ENCODE measurements at regions not wholly inside any gene's neighbourhood (a gene's known extent, or its start where the extent isn't known, plus 50 kb on each side); places are given as distances from the start of the nearest gene placed in this dataset.
"Not testable (repeated sequence)": the region's sequence is repeated elsewhere in the genome, so short reads cannot be mapped to it uniquely, and the experiment has no call there.

DNA sequence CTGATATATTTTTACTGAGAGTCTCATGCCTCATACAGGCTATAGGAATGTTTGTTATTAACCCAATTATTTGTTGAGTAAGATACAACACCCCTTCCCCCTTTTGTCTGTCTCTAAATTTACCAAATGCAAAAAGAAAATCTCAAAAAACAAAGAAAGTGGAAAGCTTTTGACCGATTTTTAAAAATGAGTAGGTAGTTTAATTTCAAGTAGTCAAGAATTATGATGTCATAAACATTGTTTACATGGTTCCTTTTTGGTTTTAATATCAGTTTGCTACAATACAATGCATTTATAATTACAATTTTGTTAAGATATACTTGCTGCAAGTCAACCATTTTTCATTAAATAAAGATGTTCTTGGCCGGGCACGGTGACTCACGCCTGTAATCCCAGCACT lies 84.7 kb upstream of the HMGA2 start:
- H3K9me3 Mint-ChIP-seq = peaks cover 30% of the 10 kb centered on the region
- peaks cover 58% of the 10 kb centered on the region for H3K4me1 Mint-ChIP-seq
- peak overlapping the region; percentile 99 for H3K27ac Mint-ChIP-seq
- DNase-seq = no peak
- TF ChIP-seq, protein P1, sequence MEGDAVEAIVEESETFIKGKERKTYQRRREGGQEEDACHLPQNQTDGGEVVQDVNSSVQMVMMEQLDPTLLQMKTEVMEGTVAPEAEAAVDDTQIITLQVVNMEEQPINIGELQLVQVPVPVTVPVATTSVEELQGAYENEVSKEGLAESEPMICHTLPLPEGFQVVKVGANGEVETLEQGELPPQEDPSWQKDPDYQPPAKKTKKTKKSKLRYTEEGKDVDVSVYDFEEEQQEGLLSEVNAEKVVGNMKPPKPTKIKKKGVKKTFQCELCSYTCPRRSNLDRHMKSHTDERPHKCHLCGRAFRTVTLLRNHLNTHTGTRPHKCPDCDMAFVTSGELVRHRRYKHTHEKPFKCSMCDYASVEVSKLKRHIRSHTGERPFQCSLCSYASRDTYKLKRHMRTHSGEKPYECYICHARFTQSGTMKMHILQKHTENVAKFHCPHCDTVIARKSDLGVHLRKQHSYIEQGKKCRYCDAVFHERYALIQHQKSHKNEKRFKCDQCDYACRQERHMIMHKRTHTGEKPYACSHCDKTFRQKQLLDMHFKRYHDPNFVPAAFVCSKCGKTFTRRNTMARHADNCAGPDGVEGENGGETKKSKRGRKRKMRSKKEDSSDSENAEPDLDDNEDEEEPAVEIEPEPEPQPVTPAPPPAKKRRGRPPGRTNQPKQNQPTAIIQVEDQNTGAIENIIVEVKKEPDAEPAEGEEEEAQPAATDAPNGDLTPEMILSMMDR (IDR thresholded peaks at IDR 0.05) = no peak
- H3K36me3 Mint-ChIP-seq (ENCODE audit: low read depth) = peaks cover 26% of the 10 kb centered on the region
- peaks cover 8% of the 10 kb centered on the region for H3K27me3 Mint-ChIP-seq (ENCODE audit: low read depth, poor library complexity)
- H3K4me3 Mint-ChIP-seq = peak overlapping the region; percentile 94

DNA sequence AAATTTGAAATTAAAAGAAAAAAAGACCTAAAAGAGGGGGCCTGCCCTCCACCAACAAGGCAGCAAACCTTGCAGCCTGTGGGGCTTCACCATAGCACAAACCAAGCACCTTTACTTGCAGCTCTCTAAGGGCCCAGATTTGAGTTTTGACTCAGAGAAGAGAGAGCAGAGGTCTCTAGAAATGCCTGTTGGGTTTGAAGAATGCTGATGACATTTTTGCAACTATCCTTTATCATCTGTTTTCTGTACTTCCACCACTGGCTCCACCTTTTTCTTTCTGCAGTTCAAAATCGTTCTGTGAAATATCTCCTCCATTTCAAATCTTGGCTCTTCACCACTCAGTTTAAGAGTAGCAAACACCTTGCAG lies 83.8 kb upstream of the HMGA2 start:
- TF ChIP-seq, protein P1 (IDR thresholded peaks at IDR 0.05) = no peak
- no peak for DNase-seq
- Mint-ChIP-seq H3K36me3 (ENCODE audit: low read depth) (peaks cover 31% of the 10 kb centered on the region), H3K27me3 (ENCODE audit: low read depth, poor library complexity) (peaks cover 8% of the 10 kb centered on the region), H3K4me1 (peaks cover 61% of the 10 kb centered on the region), H3K9me3 (peaks cover 36% of the 10 kb centered on the region), H3K4me3 (peak overlapping the region; percentile 94), H3K27ac (peak overlapping the region; percentile 99)

DNA sequence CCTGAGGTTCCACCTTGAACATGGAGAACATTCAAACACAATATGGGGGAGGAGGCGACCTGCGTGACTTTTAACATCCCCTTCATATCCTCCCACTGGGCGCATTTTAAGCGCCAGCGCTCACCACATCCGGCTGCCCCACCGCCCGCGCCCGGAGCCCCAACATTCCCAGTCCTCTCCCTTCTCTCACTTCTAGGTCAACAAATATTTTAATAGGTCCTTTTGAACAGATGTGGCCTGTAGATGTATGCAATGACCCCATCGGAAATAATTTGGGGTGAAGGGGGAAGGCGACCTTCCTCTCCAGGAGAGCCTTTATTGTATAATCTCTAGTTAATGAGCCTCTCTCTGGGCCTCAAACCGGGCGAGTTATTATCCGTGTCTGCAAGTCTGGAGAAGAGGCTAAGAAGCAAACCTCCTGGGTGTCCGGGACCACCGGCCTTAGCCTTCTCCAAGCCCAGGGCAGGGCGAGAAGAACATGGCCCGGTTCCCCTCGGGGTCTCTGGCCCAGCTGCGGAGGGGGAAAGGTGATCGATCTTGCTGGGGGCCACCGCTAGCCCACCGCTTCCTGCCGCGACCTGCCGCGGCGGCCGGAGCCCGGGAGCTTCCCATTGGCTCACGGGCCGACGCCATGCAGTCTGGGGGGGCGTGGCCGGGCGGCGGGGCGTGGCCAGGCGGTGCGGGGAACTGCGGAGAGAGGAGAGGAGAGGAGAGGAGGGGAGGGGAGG lies 83.2 kb upstream of the HMGA2 start:
- TF ChIP-seq, protein P1 (IDR thresholded peaks at IDR 0.05) = no peak
- Mint-ChIP-seq H3K27ac (peak overlapping the region; percentile 99), H3K27me3 (ENCODE audit: low read depth, poor library complexity) (peaks cover 9% of the 10 kb centered on the region), H3K36me3 (ENCODE audit: low read depth) (peaks cover 37% of the 10 kb centered on the region), H3K4me1 (peaks cover 67% of the 10 kb centered on the region), H3K9me3 (peaks cover 42% of the 10 kb centered on the region), H3K4me3 (peak overlapping the region; percentile 94)
- DNase-seq = peak; percentile 96

DNA sequence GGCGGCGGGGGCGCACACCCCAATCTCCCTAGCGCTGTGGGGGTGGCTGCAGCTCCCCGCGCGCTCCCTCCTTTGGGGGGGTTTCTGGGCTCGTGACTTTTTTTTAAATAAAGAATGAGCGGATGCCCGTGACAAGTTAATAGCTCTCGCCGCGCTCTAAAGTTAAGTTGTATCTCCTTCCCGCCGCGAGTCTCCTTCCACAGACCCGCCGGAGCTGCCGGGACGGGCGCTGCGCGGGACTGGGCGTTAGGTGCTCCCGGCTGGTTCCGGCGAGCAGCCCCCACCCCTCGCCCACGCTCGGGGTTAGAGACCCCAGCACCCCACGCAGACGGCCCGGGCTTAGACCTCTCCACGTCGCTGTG lies 82.6 kb upstream of the HMGA2 start:
- DNase-seq = peak; percentile 68
- Mint-ChIP-seq H3K27me3 (ENCODE audit: low read depth, poor library complexity) (peaks cover 11% of the 10 kb centered on the region), H3K4me3 (peak overlapping the region; percentile 94), H3K36me3 (ENCODE audit: low read depth) (peaks cover 36% of the 10 kb centered on the region), H3K4me1 (peaks cover 69% of the 10 kb centered on the region), H3K9me3 (peaks cover 43% of the 10 kb centered on the region), H3K27ac (peak overlapping the region; percentile 99)
- TF ChIP-seq, protein P1 (IDR thresholded peaks at IDR 0.05) = no peak

DNA sequence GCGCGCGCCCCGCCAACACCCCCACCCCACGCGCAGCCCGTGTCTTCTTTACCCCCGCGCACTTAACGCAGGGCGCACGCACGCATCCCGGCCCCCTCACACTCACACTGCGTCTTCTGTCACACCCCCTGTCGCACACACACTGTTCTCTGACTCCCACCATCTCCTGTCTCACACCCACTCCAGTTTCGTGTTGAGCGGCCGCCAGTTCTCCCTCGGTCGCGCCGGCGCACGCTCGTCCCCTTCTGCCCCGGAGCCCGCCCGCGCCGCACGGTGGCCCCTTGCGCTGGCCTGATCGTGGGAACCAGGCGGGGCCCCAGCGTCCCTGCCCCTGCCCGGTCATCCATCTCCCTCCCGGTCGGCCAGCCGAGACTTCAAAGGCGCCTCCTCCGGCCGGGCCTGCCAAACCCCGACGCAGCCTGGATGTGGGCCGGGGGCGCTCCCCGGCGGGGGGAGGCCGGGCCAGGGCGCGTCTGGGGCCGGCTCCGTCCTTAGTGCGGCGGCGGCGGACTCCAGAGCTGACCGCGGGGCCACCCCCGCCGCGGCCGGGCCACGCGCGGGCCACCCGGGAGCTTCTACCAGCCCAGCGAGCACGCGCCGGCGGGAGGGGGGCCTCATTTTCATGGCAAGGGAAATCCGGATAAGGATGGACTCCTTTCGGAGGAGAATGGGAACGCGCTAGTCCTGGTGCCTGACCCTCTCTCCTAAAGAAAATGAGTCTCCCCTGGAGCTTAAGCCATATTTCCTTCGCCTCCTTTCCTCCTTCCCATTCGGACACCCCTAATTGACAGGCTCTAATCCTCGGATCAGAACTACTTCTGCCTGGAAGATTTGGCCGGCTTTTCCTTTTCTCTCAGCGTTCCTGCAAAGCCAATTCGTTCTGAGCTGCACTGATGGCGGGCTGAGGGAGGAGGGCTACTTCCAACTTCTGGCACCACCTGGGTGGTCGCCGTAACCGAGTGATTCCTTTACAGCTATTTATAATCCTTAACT lies 82.0 kb upstream of the HMGA2 start:
- peaks cover 31% of the 10 kb centered on the region for H3K36me3 Mint-ChIP-seq (ENCODE audit: low read depth)
- DNase-seq = peak; percentile 91

DNA sequence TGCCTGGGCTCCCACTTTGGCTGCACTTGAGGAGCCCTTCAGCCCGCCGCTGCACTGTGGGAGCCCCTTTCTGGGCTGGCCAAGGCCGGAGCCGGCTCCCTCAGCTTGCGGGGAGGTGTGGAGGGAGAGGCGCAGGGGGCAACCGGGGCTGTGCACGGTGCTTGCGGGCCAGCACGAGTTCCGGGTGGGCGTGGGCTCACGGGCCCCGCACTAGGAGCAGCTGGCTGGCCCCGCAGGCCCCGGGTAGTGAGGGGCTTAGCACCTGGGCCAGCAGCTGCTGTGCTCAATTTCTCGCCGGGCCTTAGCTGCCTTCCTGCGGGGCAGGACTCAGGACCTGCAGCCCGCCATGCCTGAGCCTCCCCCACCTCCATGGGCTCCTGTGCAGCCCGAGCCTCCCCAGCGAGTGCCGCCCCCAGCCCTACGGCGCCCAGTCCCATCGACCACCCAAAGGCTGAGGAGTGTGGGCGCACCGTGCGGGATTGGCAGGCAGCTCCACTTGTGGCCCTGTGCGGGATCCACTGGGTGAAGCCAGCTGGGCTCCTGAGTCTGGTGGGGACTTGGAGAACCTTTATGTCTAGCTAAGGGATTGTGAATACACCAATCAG lies 79.9 kb upstream of the HMGA2 start:
- H3K4me1 Mint-ChIP-seq = peaks cover 61% of the 10 kb centered on the region
- DNase-seq; H3K27ac Mint-ChIP-seq; H3K4me3 Mint-ChIP-seq; H3K27me3 Mint-ChIP-seq (ENCODE audit: low read depth, poor library complexity): not testable (repeated sequence)
- H3K36me3 Mint-ChIP-seq (ENCODE audit: low read depth) = peaks cover 23% of the 10 kb centered on the region
- peaks cover 30% of the 10 kb centered on the region for H3K9me3 Mint-ChIP-seq

More for the DNA sequence above, 82.0 kb upstream of the HMGA2 start:
- H3K9me3 Mint-ChIP-seq = peaks cover 37% of the 10 kb centered on the region
- H3K27ac Mint-ChIP-seq = peak overlapping the region; percentile 99
- peaks cover 8% of the 10 kb centered on the region for H3K27me3 Mint-ChIP-seq (ENCODE audit: low read depth, poor library complexity)
- H3K4me1 Mint-ChIP-seq = peaks cover 69% of the 10 kb centered on the region
- peak overlapping the region; percentile 94 for H3K4me3 Mint-ChIP-seq
- TF ChIP-seq, protein P1 (IDR thresholded peaks at IDR 0.05) = no peak

Measured in nephron progenitor cell (in vitro differentiated cells).